ENCODE measurements at regions not wholly inside any gene's neighbourhood (a gene's known extent, or its start where the extent isn't known, plus 50 kb on each side); places are given as distances from the start of the nearest gene placed in this dataset.

- no peaks in the 10 kb centered on the region for H3K9me3 Mint-ChIP-seq
- no peaks in the 10 kb centered on the region for H3K27me3 Mint-ChIP-seq
- peaks cover 8% of the 10 kb centered on the region for H3K36me3 Mint-ChIP-seq
- peak overlapping the region; percentile 82 for H3K27ac Mint-ChIP-seq
- peak overlapping the region; percentile 47 for H3K4me3 Mint-ChIP-seq
- peaks cover 51% of the 10 kb centered on the region for H3K4me1 Mint-ChIP-seq
- no peak for DNase-seq
These were observed 58.4 kb downstream of the ARL4C start for GRCh38 chr2:234438305-234438977.

DNA sequence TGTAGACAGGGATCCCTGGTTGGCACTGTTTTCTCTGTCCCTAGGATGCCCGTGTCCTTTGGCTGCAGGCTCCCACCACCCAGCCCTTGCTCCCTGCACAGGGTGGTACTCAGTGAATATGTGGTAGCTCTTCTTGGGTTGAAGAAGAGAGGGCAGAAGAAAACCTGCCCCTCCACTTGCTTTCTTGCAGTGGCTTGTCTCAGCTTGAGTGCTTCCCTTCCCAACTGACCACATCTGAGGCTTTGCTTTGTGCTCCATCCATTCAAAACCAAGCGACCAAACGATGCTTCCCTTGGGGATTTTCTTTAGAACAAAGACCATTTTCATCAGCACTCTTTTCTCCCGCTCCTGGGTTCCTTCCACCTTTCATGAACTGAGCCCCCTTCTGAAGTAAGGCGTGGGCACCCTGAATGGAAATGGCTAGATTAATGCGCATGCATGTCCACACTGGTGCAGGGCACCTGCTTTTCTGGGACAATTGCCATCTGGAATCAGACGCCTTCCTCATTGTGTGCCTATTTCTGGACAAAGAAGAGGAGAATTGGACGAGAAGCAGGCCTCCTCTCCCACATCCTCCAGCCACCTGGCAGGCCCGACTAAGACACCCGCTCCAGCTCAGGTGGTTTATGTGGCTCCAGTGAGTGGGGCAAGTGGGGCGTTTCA, 59.1 kb downstream of the ARL4C start:
- DNase-seq = no peak
- Mint-ChIP-seq H3K4me1 (peaks cover 50% of the 10 kb centered on the region), H3K36me3 (peaks cover 8% of the 10 kb centered on the region), H3K27me3 (no peaks in the 10 kb centered on the region), H3K27ac (peak overlapping the region; percentile 82), H3K4me3 (peak overlapping the region; percentile 14), H3K9me3 (no peaks in the 10 kb centered on the region)

DNA sequence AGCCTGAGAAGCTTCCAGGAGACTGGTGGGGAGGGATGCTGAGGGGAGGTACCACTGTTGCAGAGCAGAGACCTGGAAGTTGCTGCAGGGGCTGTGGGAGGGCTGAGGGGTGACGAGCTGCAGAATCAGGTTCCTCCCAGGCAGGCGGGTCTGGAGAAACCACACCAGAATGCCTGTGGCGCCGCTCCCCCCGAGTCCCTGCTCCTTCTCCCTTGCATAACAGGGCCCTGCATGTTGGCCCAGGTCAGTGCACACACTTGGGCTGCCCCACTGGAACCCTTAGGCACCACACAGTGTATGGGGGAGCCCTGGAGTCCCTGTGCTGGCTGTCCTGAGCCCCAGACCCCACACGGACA, 60.4 kb downstream of the ARL4C start:
- Mint-ChIP-seq H3K27ac (no peak overlapping the region), H3K9me3 (peaks cover 2% of the 10 kb centered on the region), H3K4me3 (no peak overlapping the region), H3K4me1 (peaks cover 41% of the 10 kb centered on the region), H3K36me3 (peaks cover 8% of the 10 kb centered on the region), H3K27me3 (no peaks in the 10 kb centered on the region)
- no peak for DNase-seq

DNA sequence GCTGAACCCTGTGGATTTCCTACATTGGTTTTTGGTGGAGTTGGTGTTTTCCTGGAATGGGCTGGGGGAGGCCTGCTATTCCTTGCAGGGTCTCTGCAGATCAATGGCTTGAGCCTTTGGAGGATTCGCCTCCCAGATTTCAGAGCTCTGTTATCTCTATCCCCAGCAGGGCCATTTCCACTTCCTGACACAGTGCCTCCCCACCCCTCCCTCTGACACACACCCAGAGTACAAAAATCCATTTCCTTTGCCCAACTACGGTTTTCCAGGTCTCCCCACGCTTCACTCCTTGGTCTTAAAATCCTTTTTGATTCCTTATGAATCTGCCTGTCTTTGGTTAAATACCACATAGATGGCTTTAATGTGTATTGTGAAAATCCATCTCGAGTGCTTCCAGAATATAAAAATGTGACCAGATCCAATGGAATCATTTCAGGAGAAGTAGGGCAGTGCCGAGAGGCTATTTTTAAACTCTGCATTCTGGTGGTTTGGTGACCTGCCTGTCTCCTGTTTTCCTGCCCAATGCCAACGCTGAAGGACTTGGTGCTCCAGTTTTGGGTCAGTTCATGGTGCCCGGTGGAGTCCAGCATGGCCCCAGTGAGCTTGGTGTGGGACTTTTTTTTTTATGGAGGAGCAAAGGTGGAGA, 60.9 kb downstream of the ARL4C start:
- Mint-ChIP-seq H3K27ac (no peak overlapping the region), H3K27me3 (no peaks in the 10 kb centered on the region), H3K4me1 (peaks cover 46% of the 10 kb centered on the region), H3K9me3 (peaks cover 2% of the 10 kb centered on the region), H3K36me3 (peaks cover 5% of the 10 kb centered on the region), H3K4me3 (no peak overlapping the region)
- DNase-seq = no peak

- DNase-seq = no peak
- no peaks in the 10 kb centered on the region for H3K27me3 Mint-ChIP-seq
- H3K36me3 Mint-ChIP-seq = peaks cover 3% of the 10 kb centered on the region
- peaks cover 2% of the 10 kb centered on the region for H3K9me3 Mint-ChIP-seq
- H3K4me3 Mint-ChIP-seq = no peak overlapping the region
- H3K4me1 Mint-ChIP-seq = peaks cover 44% of the 10 kb centered on the region
- H3K27ac Mint-ChIP-seq = no peak overlapping the region
These were observed 63.7 kb downstream of the ARL4C start for GRCh38 chr2:234433201-234433600.

DNA sequence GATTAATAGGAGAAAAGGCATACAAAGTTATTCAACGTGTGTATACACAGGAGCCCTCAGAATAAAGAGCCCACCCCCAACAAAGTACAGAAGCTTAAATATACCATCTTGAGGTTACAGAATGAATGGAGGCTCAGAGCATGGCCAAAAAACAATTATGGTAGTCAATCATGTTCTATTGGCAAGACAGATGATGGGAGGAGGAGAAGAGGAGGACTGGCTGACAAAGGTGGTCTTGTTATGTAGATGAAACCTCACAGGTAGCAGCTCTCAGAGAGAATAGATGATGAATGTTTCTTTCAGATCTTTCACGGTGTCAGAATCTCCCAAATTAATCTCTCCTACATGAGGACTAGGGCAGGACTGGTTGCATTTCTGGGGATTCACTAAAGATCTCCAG, 66.0 kb downstream of the ARL4C start:
- Mint-ChIP-seq H3K27ac (no peak overlapping the region), H3K36me3 (peaks cover 8% of the 10 kb centered on the region), H3K27me3 (no peaks in the 10 kb centered on the region), H3K4me3 (no peak overlapping the region), H3K4me1 (peaks cover 50% of the 10 kb centered on the region), H3K9me3 (peaks cover 5% of the 10 kb centered on the region)
- no peak for DNase-seq

GRCh38 chr2:234429265-234429664, 67.6 kb downstream of the ARL4C start:
- Mint-ChIP-seq H3K9me3 (peaks cover 14% of the 10 kb centered on the region), H3K4me3 (no peak overlapping the region), H3K4me1 (peaks cover 61% of the 10 kb centered on the region), H3K36me3 (peaks cover 18% of the 10 kb centered on the region), H3K27me3 (no peaks in the 10 kb centered on the region), H3K27ac (peak overlapping the region; percentile 30)
- DNase-seq = no peak

DNA sequence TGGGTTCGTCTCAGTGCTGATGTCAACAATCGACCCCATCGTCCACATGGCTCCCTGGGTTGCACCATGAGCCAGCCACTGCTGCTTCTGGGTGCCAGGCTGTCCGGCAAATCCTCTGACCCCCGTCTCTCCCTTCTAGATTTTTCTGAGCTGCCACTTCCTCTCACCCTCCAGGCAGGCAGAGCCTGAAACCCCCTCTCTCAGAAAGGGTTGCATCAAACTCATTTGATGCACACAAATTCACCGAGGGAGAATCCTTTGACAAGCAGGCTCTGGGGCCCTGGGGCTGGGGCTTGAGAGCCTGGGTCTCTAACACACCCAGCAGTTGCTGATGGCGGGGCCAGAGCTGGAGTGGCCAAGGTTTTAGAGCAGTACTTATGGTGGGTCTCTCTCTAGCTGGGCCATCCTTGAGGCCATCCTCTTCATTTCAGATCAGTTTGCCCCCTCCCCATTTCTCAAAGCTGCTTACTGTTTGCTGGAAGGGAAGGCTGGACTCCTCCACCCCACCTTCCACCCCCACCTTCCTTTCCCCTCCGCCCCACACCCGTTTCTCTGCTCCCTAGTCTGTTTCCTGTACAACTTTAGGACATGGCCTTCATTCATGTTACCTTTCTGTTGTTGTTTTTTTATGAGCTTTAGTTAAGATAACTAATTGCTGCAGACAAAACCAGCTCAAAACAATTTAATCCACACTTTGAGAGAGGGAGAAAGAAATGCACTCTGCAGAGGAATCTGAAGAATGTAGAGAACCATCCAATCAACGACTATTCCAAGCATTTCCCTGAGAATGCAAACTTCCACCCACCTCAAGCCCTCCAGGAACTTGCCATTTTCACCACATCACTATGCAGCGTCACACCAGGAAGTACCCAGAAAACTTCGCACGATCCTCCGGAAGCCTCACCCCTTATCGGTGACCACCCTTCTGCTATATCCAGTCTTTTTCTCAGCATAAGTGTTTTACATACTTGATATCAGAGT, 69.5 kb downstream of the ARL4C start:
- peaks cover 74% of the 10 kb centered on the region for H3K4me1 Mint-ChIP-seq
- peak overlapping the region; percentile 98 for H3K27ac Mint-ChIP-seq
- peaks cover 14% of the 10 kb centered on the region for H3K9me3 Mint-ChIP-seq
- DNase-seq = peak; percentile 30
- no peaks in the 10 kb centered on the region for H3K27me3 Mint-ChIP-seq
- peak overlapping the region; percentile 67 for H3K4me3 Mint-ChIP-seq
- peaks cover 18% of the 10 kb centered on the region for H3K36me3 Mint-ChIP-seq

- Mint-ChIP-seq H3K36me3 (peaks cover 18% of the 10 kb centered on the region), H3K27me3 (no peaks in the 10 kb centered on the region), H3K9me3 (peaks cover 12% of the 10 kb centered on the region), H3K4me3 (peak overlapping the region; percentile 67), H3K27ac (peak overlapping the region; percentile 98), H3K4me1 (peaks cover 81% of the 10 kb centered on the region)
- peak; percentile 21 for DNase-seq
These were observed 70.3 kb downstream of the ARL4C start for GRCh38 chr2:234426616-234427015.

DNA sequence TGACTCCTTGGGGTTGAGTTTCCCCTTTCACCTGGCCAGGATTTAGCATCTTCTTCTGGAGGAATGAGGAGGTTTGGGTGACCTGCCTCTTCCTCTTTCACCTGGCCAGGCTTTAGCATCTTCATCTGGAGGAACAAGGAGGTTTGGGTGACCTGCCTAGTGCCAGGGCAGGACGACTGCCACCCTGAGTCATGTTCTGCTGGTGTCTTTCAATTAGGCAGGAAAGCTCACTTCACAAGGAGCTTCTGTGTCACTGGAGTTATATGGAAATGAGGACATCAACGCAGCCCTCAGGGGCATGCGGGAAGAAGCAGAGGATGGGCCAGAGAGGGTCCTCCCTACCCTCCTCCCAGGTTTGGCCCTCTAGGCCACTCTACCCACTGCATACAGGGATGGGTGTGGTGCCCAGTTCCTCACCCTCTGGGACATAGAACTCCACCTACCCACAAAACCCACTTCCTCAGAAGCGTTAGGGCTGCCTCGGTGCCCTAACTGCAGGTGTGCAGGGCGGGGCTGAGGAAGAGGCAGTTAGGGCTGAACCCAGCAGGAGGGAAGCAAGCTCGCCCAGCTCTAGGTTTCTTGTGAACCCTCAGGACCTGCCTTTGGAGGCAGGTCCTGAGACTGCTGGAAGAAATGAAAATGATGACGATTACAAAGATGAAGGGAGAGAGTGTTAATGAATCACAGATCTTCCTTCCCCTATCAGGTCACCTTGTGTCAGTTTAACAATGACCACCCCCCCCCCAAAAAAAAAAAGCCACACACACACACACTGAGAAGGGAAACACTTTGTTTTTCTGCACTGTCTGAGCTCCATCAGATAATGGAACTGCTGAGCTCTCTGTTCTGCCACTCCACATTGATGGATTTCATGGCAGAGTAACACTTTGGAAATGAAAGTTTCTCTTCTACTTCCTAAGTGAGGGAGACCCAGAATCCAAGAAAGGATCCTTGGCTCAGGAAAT, 71.0 kb downstream of the ARL4C start:
- peaks cover 81% of the 10 kb centered on the region for H3K4me1 Mint-ChIP-seq

GRCh38 chr2:234423884-234424283, 73.0 kb downstream of the ARL4C start:
- peak overlapping the region; percentile 98 for H3K27ac Mint-ChIP-seq
- no peaks in the 10 kb centered on the region for H3K27me3 Mint-ChIP-seq
- DNase-seq = no peak
- no peak overlapping the region for H3K4me3 Mint-ChIP-seq
- peaks cover 86% of the 10 kb centered on the region for H3K4me1 Mint-ChIP-seq
- H3K36me3 Mint-ChIP-seq = peaks cover 18% of the 10 kb centered on the region
- H3K9me3 Mint-ChIP-seq = peaks cover 12% of the 10 kb centered on the region

More for the DNA sequence above, 71.0 kb downstream of the ARL4C start:
- no peaks in the 10 kb centered on the region for H3K27me3 Mint-ChIP-seq
- no peak overlapping the region for H3K4me3 Mint-ChIP-seq
- H3K36me3 Mint-ChIP-seq = peaks cover 18% of the 10 kb centered on the region
- peaks cover 12% of the 10 kb centered on the region for H3K9me3 Mint-ChIP-seq
- DNase-seq = peak; percentile 63
- peak overlapping the region; percentile 98 for H3K27ac Mint-ChIP-seq

DNA sequence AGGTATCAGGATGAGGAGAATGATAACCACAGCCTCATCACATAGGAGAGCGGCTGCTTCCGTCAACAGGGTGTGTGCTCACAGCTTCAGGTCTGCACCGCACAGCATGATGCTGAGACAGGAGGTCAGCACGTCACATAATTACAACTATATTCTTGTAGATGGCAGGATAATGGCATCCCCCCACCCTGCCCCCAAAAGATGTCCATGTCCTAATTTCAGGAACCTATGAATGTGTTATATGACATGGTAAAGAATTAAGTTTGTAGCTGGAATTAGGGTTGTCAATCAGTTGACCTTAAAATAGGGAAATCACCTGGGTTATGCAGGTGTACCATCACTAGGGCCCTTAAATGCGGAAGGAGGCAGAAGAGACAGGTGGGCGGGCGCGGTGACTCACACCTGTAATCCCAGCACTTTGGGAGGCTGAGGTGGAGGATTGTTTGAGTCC, 73.9 kb downstream of the ARL4C start:
- Mint-ChIP-seq H3K9me3 (peaks cover 18% of the 10 kb centered on the region), H3K4me3 (peak overlapping the region; percentile 40), H3K4me1 (peaks cover 81% of the 10 kb centered on the region), H3K36me3 (peaks cover 22% of the 10 kb centered on the region), H3K27me3 (no peaks in the 10 kb centered on the region), H3K27ac (peak overlapping the region; percentile 94)
- DNase-seq = peak; percentile 64

- Mint-ChIP-seq H3K27me3 (no peaks in the 10 kb centered on the region), H3K4me1 (peaks cover 74% of the 10 kb centered on the region), H3K9me3 (peaks cover 19% of the 10 kb centered on the region), H3K27ac (peak overlapping the region; percentile 94), H3K4me3 (no peak overlapping the region), H3K36me3 (peaks cover 19% of the 10 kb centered on the region)
- no peak for DNase-seq
These were observed 74.6 kb downstream of the ARL4C start for GRCh38 chr2:234422273-234422732.

DNA sequence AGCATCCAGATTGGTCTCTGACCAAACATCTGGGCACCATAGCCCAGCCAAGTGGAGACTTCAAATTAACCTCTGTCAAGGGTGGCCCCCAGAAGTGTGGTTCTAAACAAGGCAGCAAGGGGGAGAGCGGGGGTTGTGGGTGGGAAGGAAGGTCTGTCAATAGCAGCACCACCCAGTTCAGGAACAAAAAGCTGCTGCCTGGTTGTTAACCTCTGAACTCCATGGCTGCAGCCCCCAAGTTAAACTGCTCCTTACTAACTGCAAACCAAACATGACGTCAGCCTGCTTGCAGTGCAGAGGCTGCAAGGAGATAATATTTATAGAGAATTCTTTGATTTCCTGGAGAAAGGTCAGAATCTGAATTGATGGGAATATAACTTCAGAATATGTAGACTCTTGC, 76.5 kb downstream of the ARL4C start:
- H3K4me3 Mint-ChIP-seq = no peak overlapping the region
- peak overlapping the region; percentile 67 for H3K27ac Mint-ChIP-seq
- H3K4me1 Mint-ChIP-seq = peaks cover 56% of the 10 kb centered on the region
- no peak for DNase-seq
- H3K9me3 Mint-ChIP-seq = peaks cover 14% of the 10 kb centered on the region
- peaks cover 14% of the 10 kb centered on the region for H3K36me3 Mint-ChIP-seq
- no peaks in the 10 kb centered on the region for H3K27me3 Mint-ChIP-seq

All from activated naive CD8-positive, alpha-beta T cell treated with anti-CD3 and anti-CD28 coated beads for 36 hours (primary cell).